HUDEP-2 (cell line): ENCODE measurements at regions not wholly inside any gene's neighbourhood (a gene's known extent, or its start where the extent isn't known, plus 50 kb on each side); places are given as distances from the start of the nearest gene placed in this dataset.
"Not testable (repeated sequence)": the region's sequence is repeated elsewhere in the genome, so short reads cannot be mapped to it uniquely, and the experiment has no call there.

Source experiments
- DNase-seq, 76 experiments: peaks; one replicate each; lab custom pipeline; 2025; ENCODE audit not compliant: unreplicated experiment in 76 of 76; lab: John Stamatoyannopoulos, UW

- DNase-seq = no peak
These were observed 375.6 kb upstream of the CCDC54 start for GRCh38 chr3:107001635-107002034.

GRCh38 chr3:107005352-107005751 lies 371.9 kb upstream of the CCDC54 start:
- DNase-seq = not testable (repeated sequence)

- no peak for DNase-seq
These were observed 369.0 kb upstream of the CCDC54 start for GRCh38 chr3:107008213-107008612.

GRCh38 chr3:107013641-107014040 lies 363.6 kb upstream of the CCDC54 start:
- DNase-seq = no peak

GRCh38 chr3:107024551-107025026 lies 352.6 kb upstream of the CCDC54 start:
- peak in 65 of 76 experiments; percentile 2 to 73 (median 41) for DNase-seq

GRCh38 chr3:107025961-107026360 lies 351.3 kb upstream of the CCDC54 start:
- DNase-seq = peak in 20 of 76 experiments; percentile 0 to 39 (median 12)

- DNase-seq = no peak
These were observed 349.2 kb upstream of the CCDC54 start for GRCh38 chr3:107028086-107028485.

GRCh38 chr3:107028626-107029025 lies 348.6 kb upstream of the CCDC54 start:
- no peak for DNase-seq

GRCh38 chr3:107032111-107032510 lies 345.1 kb upstream of the CCDC54 start:
- DNase-seq = no peak

GRCh38 chr3:107034142-107034541 lies 343.1 kb upstream of the CCDC54 start:
- DNase-seq = no peak

GRCh38 chr3:107035176-107035575 lies 342.1 kb upstream of the CCDC54 start:
- no peak for DNase-seq

- no peak for DNase-seq
These were observed 332.6 kb upstream of the CCDC54 start for GRCh38 chr3:107044677-107045076.

- no peak for DNase-seq
These were observed 331.4 kb upstream of the CCDC54 start for GRCh38 chr3:107045791-107046190.

GRCh38 chr3:107055181-107055942 lies 321.9 kb upstream of the CCDC54 start:
- DNase-seq = no peak

GRCh38 chr3:107061466-107061865 lies 315.8 kb upstream of the CCDC54 start:
- no peak for DNase-seq

GRCh38 chr3:107062310-107062709 lies 314.9 kb upstream of the CCDC54 start:
- no peak for DNase-seq

GRCh38 chr3:107062787-107063186 lies 314.5 kb upstream of the CCDC54 start:
- DNase-seq = no peak

GRCh38 chr3:107063351-107063750 lies 313.9 kb upstream of the CCDC54 start:
- DNase-seq = no peak

- peak in 58 of 76 experiments; percentile 2 to 78 (median 35) for DNase-seq
These were observed 312.7 kb upstream of the CCDC54 start for GRCh38 chr3:107064405-107065060.

- no peak for DNase-seq
These were observed 312.0 kb upstream of the CCDC54 start for GRCh38 chr3:107065094-107065861.

- no peak for DNase-seq
These were observed 309.8 kb upstream of the CCDC54 start for GRCh38 chr3:107067421-107067820.
